ENCODE measurements at regions not wholly inside any gene's neighbourhood (a gene's known extent, or its start where the extent isn't known, plus 50 kb on each side); places are given as distances from the start of the nearest gene placed in this dataset.
A peak's percentile ranks its signal among the peaks of the same experiment; 100 is the strongest.
"Not testable (repeated sequence)": the region's sequence is repeated elsewhere in the genome, so short reads cannot be mapped to it uniquely, and the experiment has no call there.

- Mint-ChIP-seq H3K4me1 (peaks cover 58% of the 10 kb centered on the region), H3K27me3 (no peaks in the 10 kb centered on the region), H3K36me3 (peaks cover 3% of the 10 kb centered on the region), H3K9me3 (peaks cover 16% of the 10 kb centered on the region), H3K27ac (no peak overlapping the region), H3K4me3 (no peak overlapping the region)
Measured at GRCh38 chr7:50251765-50252164, 52.8 kb upstream of the IKZF1 start.

GRCh38 chr7:50246551-50246950 is 58.0 kb upstream of the IKZF1 start:
- peaks cover 29% of the 10 kb centered on the region for H3K4me1 Mint-ChIP-seq
- no peak overlapping the region for H3K4me3 Mint-ChIP-seq
- no peaks in the 10 kb centered on the region for H3K27me3 Mint-ChIP-seq
- peaks cover 14% of the 10 kb centered on the region for H3K9me3 Mint-ChIP-seq
- H3K27ac Mint-ChIP-seq = no peak overlapping the region
- H3K36me3 Mint-ChIP-seq = peaks cover 8% of the 10 kb centered on the region

- Mint-ChIP-seq H3K4me1 (peaks cover 21% of the 10 kb centered on the region), H3K9me3 (peaks cover 20% of the 10 kb centered on the region), H3K27ac (peak overlapping the region; percentile 76)
- H3K36me3 Mint-ChIP-seq, H3K4me3 Mint-ChIP-seq, H3K27me3 Mint-ChIP-seq: not testable (repeated sequence)
Measured at GRCh38 chr7:50242111-50242510, 62.4 kb upstream of the IKZF1 start.

- peak overlapping the region; percentile 11 for H3K27ac Mint-ChIP-seq
Measured at GRCh38 chr7:50240699-50241098, 63.8 kb upstream of the IKZF1 start.

GRCh38 chr7:50229964-50230363 is 74.6 kb upstream of the IKZF1 start:
- no peaks in the 10 kb centered on the region for H3K9me3 Mint-ChIP-seq
- peaks cover 7% of the 10 kb centered on the region for H3K36me3 Mint-ChIP-seq
- peaks cover 45% of the 10 kb centered on the region for H3K4me1 Mint-ChIP-seq
- H3K27ac Mint-ChIP-seq = no peak overlapping the region
- H3K4me3 Mint-ChIP-seq = no peak overlapping the region
- H3K27me3 Mint-ChIP-seq = no peaks in the 10 kb centered on the region

More at GRCh38 chr7:50240699-50241098, 63.8 kb upstream of the IKZF1 start:
- Mint-ChIP-seq H3K9me3 (peaks cover 20% of the 10 kb centered on the region), H3K4me1 (peaks cover 29% of the 10 kb centered on the region)
- H3K36me3 Mint-ChIP-seq, H3K4me3 Mint-ChIP-seq, H3K27me3 Mint-ChIP-seq: not testable (repeated sequence)

- peaks cover 7% of the 10 kb centered on the region for H3K36me3 Mint-ChIP-seq
- H3K4me1 Mint-ChIP-seq = peaks cover 45% of the 10 kb centered on the region
- H3K27ac Mint-ChIP-seq = peak overlapping the region; percentile 89
- no peaks in the 10 kb centered on the region for H3K27me3 Mint-ChIP-seq
- H3K4me3 Mint-ChIP-seq = peak overlapping the region; percentile 60
- H3K9me3 Mint-ChIP-seq = no peaks in the 10 kb centered on the region
Measured at GRCh38 chr7:50228148-50228547, 76.4 kb upstream of the IKZF1 start.

- Mint-ChIP-seq H3K27me3 (no peaks in the 10 kb centered on the region), H3K9me3 (no peaks in the 10 kb centered on the region), H3K27ac (peak overlapping the region; percentile 89), H3K36me3 (peaks cover 7% of the 10 kb centered on the region), H3K4me1 (peaks cover 45% of the 10 kb centered on the region), H3K4me3 (peak overlapping the region; percentile 60)
Measured at GRCh38 chr7:50227726-50228125, 76.8 kb upstream of the IKZF1 start.

GRCh38 chr7:50226669-50227068 is 77.8 kb upstream of the IKZF1 start:
- Mint-ChIP-seq H3K4me3 (peak overlapping the region; percentile 28), H3K27ac (peak overlapping the region; percentile 73), H3K9me3 (peaks cover 6% of the 10 kb centered on the region), H3K4me1 (peaks cover 45% of the 10 kb centered on the region), H3K27me3 (no peaks in the 10 kb centered on the region), H3K36me3 (peaks cover 9% of the 10 kb centered on the region)

GRCh38 chr7:50226145-50226544 is 78.4 kb upstream of the IKZF1 start:
- peak overlapping the region; percentile 73 for H3K27ac Mint-ChIP-seq
- H3K9me3 Mint-ChIP-seq = peaks cover 6% of the 10 kb centered on the region
- peak overlapping the region; percentile 28 for H3K4me3 Mint-ChIP-seq
- H3K27me3 Mint-ChIP-seq = no peaks in the 10 kb centered on the region
- peaks cover 9% of the 10 kb centered on the region for H3K36me3 Mint-ChIP-seq
- peaks cover 45% of the 10 kb centered on the region for H3K4me1 Mint-ChIP-seq

- Mint-ChIP-seq H3K9me3 (peaks cover 6% of the 10 kb centered on the region), H3K27me3 (no peaks in the 10 kb centered on the region), H3K4me1 (peaks cover 44% of the 10 kb centered on the region), H3K4me3 (no peak overlapping the region), H3K36me3 (peaks cover 3% of the 10 kb centered on the region), H3K27ac (no peak overlapping the region)
Measured at GRCh38 chr7:50221433-50221832, 83.1 kb upstream of the IKZF1 start.

GRCh38 chr7:50221028-50221427 is 83.5 kb upstream of the IKZF1 start:
- Mint-ChIP-seq H3K36me3 (peaks cover 3% of the 10 kb centered on the region), H3K27me3 (no peaks in the 10 kb centered on the region), H3K4me1 (peaks cover 44% of the 10 kb centered on the region), H3K4me3 (no peak overlapping the region), H3K27ac (no peak overlapping the region), H3K9me3 (peaks cover 6% of the 10 kb centered on the region)

- Mint-ChIP-seq H3K27me3 (no peaks in the 10 kb centered on the region), H3K27ac (no peak overlapping the region), H3K9me3 (peaks cover 6% of the 10 kb centered on the region), H3K4me1 (peaks cover 44% of the 10 kb centered on the region), H3K36me3 (peaks cover 3% of the 10 kb centered on the region), H3K4me3 (no peak overlapping the region)
Measured at GRCh38 chr7:50220273-50220672, 84.2 kb upstream of the IKZF1 start.

GRCh38 chr7:50217821-50218281 is 86.7 kb upstream of the IKZF1 start:
- Mint-ChIP-seq H3K4me1 (peaks cover 66% of the 10 kb centered on the region), H3K27ac (no peak overlapping the region), H3K27me3 (no peaks in the 10 kb centered on the region), H3K4me3 (no peak overlapping the region), H3K36me3 (peaks cover 3% of the 10 kb centered on the region), H3K9me3 (peaks cover 6% of the 10 kb centered on the region)

- H3K27me3 Mint-ChIP-seq = no peaks in the 10 kb centered on the region
- peaks cover 4% of the 10 kb centered on the region for H3K9me3 Mint-ChIP-seq
- H3K36me3 Mint-ChIP-seq = peaks cover 3% of the 10 kb centered on the region
- H3K4me3 Mint-ChIP-seq = no peak overlapping the region
- no peak overlapping the region for H3K27ac Mint-ChIP-seq
- H3K4me1 Mint-ChIP-seq = peaks cover 70% of the 10 kb centered on the region
Measured at GRCh38 chr7:50217401-50217800, 87.1 kb upstream of the IKZF1 start.

- Mint-ChIP-seq H3K27ac (no peak overlapping the region), H3K4me1 (peaks cover 78% of the 10 kb centered on the region)
Measured at GRCh38 chr7:50216626-50217025, 87.9 kb upstream of the IKZF1 start.

GRCh38 chr7:50214771-50215170 is 89.7 kb upstream of the IKZF1 start:
- H3K4me1 Mint-ChIP-seq = peaks cover 96% of the 10 kb centered on the region
- peak overlapping the region; percentile 21 for H3K27ac Mint-ChIP-seq
- no peak overlapping the region for H3K4me3 Mint-ChIP-seq
- no peaks in the 10 kb centered on the region for H3K36me3 Mint-ChIP-seq
- no peaks in the 10 kb centered on the region for H3K9me3 Mint-ChIP-seq
- H3K27me3 Mint-ChIP-seq = no peaks in the 10 kb centered on the region

More at GRCh38 chr7:50216626-50217025, 87.9 kb upstream of the IKZF1 start:
- H3K4me3 Mint-ChIP-seq = no peak overlapping the region
- peaks cover 1% of the 10 kb centered on the region for H3K36me3 Mint-ChIP-seq
- no peaks in the 10 kb centered on the region for H3K9me3 Mint-ChIP-seq
- no peaks in the 10 kb centered on the region for H3K27me3 Mint-ChIP-seq

GRCh38 chr7:50214126-50214670 is 90.3 kb upstream of the IKZF1 start:
- no peaks in the 10 kb centered on the region for H3K27me3 Mint-ChIP-seq
- peaks cover 96% of the 10 kb centered on the region for H3K4me1 Mint-ChIP-seq
- no peak overlapping the region for H3K27ac Mint-ChIP-seq
- H3K4me3 Mint-ChIP-seq = peak overlapping the region; percentile 56
- H3K36me3 Mint-ChIP-seq = no peaks in the 10 kb centered on the region
- no peaks in the 10 kb centered on the region for H3K9me3 Mint-ChIP-seq

Data from activated naive CD4-positive, alpha-beta T cell treated with anti-CD3 and anti-CD28 coated beads, Interleukin-2, amount 50 U/mL, for 24 hours (primary cell).